Mesenteric fat pad (tissue), 1 donor: ENCODE measurements at regions not wholly inside any gene's neighbourhood (a gene's known extent, or its start where the extent isn't known, plus 50 kb on each side); places are given as distances from the start of the nearest gene placed in this dataset.

Experiments
- DNase-seq: peaks from one replicate; pipeline ENCODE4 v3.0.0-alpha.2; 2020; ENCODE audit warnings: low spot score
- donor health status: DM: yes; HTN: yes; CAD: no.

- no peak for DNase-seq
These were observed 125.2 kb upstream of the CPEB4 start for GRCh38 chr5:173762930-173763329.

GRCh38 chr5:173763410-173763809 lies 124.7 kb upstream of the CPEB4 start:
- no peak for DNase-seq

- no peak for DNase-seq
These were observed 123.7 kb upstream of the CPEB4 start for GRCh38 chr5:173764332-173765028.

- DNase-seq, result no peak
These were observed 123.0 kb upstream of the CPEB4 start for GRCh38 chr5:173765029-173765644.

GRCh38 chr5:173765661-173766060 lies 122.5 kb upstream of the CPEB4 start:
- DNase-seq, result no peak

- no peak for DNase-seq
These were observed 120.4 kb upstream of the CPEB4 start for GRCh38 chr5:173767574-173768266.

- DNase-seq, result no peak
These were observed 119.8 kb upstream of the CPEB4 start for GRCh38 chr5:173768267-173768806.

GRCh38 chr5:173768891-173769290 lies 119.3 kb upstream of the CPEB4 start:
- DNase-seq, result no peak

- no peak for DNase-seq
These were observed 117.5 kb upstream of the CPEB4 start for GRCh38 chr5:173770637-173771036.

- no peak for DNase-seq
These were observed 116.9 kb upstream of the CPEB4 start for GRCh38 chr5:173771121-173771724.

- DNase-seq, result no peak
These were observed 116.3 kb upstream of the CPEB4 start for GRCh38 chr5:173771725-173772383.

- DNase-seq, result no peak
These were observed 115.6 kb upstream of the CPEB4 start for GRCh38 chr5:173772384-173773059.

GRCh38 chr5:173774271-173774761 lies 113.8 kb upstream of the CPEB4 start:
- no peak for DNase-seq

- no peak for DNase-seq
These were observed 112.6 kb upstream of the CPEB4 start for GRCh38 chr5:173775261-173776197.

- DNase-seq, result no peak
These were observed 111.0 kb upstream of the CPEB4 start for GRCh38 chr5:173777149-173777548.

GRCh38 chr5:173777674-173778073 lies 110.5 kb upstream of the CPEB4 start:
- no peak for DNase-seq

GRCh38 chr5:173778152-173778782 lies 109.9 kb upstream of the CPEB4 start:
- DNase-seq, result no peak

GRCh38 chr5:173778784-173779304 lies 109.3 kb upstream of the CPEB4 start:
- no peak for DNase-seq
